ENCODE measurements at regions not wholly inside any gene's neighbourhood (a gene's known extent, or its start where the extent isn't known, plus 50 kb on each side); places are given as distances from the start of the nearest gene placed in this dataset.

DNA sequence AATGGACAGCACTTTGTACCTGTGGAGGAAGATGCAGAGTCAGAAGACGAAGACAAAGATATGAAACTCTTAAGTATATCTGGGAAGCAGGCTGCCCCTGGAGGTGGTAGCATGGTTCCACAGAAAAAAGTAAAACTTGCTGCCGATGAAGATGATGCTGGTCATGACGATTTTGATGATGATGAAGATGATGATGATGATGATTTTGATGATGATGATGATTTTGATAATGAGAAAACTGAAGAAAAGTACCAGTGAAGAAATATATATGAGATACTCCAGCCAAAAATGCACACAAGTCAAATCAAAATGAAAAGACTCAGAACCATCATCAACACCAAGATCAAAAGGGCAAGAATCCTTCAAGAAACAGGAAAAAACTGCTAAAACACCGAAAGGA is 268.5 kb upstream of the EEF2KMT start:
- DNase-seq (ENCODE audit: low read depth), result no peak

GRCh38 chr16:5364186-5364585 is 266.6 kb upstream of the EEF2KMT start:
- DNase-seq (ENCODE audit: low read depth), result no peak

- no peak for DNase-seq (ENCODE audit: low read depth)
These were observed 263.7 kb upstream of the EEF2KMT start for GRCh38 chr16:5361322-5361721.

DNA sequence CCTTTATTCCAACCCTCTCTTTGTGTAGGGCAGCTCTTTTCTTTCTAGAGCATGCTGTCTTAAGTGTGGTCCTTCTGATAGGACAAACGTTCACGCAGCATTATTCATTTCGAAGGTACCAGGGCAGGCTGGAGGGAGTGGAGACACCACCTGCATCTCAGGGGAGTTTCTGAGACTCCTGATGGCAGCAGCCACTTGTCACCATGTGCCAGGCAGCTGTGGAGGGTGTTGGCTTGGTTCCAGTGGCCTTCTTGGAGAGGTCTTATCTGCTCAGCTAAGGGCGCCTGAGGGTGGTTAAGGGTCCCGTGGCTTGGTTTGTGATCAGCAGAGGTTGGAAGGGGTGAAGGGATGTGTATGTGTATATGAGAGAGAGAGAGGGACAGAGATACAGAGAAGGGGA is 257.1 kb upstream of the EEF2KMT start:
- no peak for DNase-seq (ENCODE audit: low read depth)

GRCh38 chr16:5349670-5350517 is 252.3 kb upstream of the EEF2KMT start:
- no peak for DNase-seq (ENCODE audit: low read depth)

DNA sequence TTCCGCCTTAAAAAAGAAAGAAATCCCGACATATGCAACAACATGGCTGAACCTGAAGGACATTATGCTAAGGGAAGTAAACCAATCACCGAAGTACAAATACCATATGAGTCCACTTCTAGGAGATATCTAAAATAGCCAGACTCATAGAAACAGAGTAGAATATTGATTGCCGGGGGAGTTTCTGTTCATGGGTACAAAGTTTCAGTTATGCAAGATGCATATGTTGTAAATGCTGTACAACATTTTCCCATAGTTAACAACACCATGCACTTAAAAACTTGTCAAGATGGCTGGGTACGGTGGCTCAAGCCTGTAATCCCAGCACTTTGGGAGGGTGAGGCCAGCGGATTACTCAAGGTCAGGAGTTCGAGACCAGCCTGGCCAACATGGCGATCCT is 251.5 kb upstream of the EEF2KMT start:
- no peak for DNase-seq (ENCODE audit: low read depth)

DNA sequence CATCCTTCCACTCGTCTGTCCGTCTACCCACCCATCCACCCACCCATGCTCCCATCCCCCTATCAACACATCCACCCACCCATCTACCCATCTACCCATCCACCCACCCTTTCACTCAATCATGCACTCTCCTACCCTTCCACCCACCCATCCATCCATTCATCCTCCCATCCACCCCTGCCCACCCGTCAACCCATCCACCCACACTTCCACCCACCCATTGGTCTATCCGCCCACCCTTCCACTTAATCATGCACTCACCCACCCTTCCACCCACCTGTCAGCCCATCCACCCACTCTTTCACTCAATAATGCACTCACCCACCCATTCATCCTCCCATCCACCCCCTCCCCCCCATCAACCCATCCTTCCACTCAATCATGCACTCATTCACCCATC is 250.0 kb upstream of the EEF2KMT start:
- DNase-seq (ENCODE audit: low read depth), result no peak

GRCh38 chr16:5336941-5337340 is 239.3 kb upstream of the EEF2KMT start:
- no peak for DNase-seq (ENCODE audit: low read depth)

GRCh38 chr16:5333991-5334390 is 236.4 kb upstream of the EEF2KMT start:
- DNase-seq (ENCODE audit: low read depth), result no peak

DNA sequence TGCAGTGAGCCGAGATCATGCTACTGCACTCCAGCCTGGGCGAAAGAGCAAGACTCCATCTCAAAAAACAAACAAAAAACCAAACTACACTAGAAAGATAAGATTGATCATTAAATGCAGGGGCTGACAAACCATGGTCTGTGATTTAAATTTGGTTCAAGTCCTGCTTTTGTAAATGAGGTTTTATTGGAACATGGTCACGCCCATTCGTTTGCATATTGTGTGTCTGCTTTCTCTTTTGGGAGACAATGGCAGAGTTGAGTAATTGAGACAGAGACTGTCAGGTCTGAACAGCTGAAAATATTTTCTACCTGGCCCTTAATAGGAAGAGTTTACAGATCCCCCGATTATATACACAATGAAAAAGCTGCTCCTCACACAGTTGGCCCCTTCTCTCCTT is 235.5 kb upstream of the EEF2KMT start:
- no peak for DNase-seq (ENCODE audit: low read depth)

DNA sequence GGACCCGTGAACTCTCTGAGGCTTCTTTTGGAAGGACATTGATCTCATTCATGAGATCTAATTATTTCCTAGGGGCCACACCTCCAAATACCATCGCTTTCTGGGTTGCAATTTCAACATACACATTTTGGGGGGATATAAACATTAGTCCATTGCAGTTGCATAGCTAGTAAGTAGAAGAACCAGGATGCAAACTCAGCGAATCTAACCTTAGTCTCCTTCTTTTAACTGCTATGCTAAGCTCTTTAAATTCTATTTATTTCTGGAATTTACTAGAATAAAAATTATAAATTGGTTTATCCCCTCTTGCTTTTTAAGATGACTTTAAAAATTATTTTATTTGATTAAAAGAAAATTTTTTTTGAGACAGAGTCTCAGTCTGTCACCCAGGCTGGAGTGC is 232.5 kb upstream of the EEF2KMT start:
- DNase-seq (ENCODE audit: low read depth), result no peak

DNA sequence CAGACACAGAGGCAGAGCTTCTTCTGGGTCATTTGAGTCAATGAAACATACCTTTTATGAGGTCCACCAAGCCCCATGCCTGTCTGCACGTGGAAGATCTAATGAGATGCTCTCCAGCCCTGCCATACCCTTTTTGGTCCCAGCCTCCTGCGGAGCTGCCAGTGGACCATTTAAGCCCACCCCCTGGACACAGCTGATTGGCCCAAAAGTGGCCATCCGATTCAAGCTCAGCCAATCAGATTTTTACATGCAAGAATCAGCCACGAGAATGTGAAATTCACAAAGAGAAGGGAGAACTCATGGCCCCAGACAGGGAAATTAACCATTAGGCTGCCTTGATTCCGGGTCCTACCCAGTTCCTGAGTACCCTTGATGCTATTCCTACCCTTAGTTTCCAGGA is 231.0 kb upstream of the EEF2KMT start:
- no peak for DNase-seq (ENCODE audit: low read depth)

- DNase-seq (ENCODE audit: low read depth), result no peak
These were observed 228.8 kb upstream of the EEF2KMT start for GRCh38 chr16:5326395-5326794.

- DNase-seq (ENCODE audit: low read depth), result no peak
These were observed 228.3 kb upstream of the EEF2KMT start for GRCh38 chr16:5325932-5326331.

DNA sequence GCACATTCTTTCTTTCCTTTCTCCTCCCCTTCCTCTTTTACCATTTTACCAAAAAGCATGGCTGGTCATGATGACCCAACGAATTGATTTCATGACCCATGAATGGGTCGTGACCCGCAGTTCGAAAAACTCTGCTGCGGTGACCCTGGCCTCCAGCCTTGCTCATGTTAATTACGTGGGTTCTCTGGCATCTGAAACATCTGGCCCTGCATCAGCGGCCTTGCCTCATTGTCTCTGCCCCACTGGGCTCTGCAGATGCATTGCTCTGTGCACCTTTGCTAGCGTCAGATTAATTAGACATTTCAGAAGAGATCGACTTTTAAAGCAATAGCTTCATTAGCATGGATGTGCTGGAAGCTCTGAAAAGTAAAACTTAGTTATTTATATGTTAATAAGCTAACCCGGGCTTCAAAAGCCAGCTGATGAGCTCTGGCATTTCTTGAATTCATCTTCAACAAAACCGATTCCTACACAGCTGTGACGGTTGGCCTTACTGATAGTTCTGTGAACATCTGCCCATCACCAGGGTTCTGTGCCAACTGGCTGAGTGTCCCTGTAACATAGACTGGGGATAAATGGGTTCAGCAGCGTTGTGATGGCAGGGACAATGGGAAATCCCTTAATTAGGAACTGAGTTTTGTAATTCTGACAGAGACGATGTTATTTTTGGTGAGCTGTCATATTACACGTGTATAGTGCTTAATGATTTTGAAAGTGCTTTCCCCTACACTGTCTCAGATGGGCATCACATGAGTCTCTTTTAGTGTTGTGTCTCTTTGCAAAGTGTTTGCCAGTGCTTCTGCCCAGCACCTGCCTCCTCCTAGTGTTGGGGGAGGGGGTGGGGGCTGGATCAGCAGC is 225.9 kb upstream of the EEF2KMT start:
- no peak for DNase-seq (ENCODE audit: low read depth)

GRCh38 chr16:5321930-5322329 is 224.3 kb upstream of the EEF2KMT start:
- DNase-seq (ENCODE audit: low read depth), result no peak

DNA sequence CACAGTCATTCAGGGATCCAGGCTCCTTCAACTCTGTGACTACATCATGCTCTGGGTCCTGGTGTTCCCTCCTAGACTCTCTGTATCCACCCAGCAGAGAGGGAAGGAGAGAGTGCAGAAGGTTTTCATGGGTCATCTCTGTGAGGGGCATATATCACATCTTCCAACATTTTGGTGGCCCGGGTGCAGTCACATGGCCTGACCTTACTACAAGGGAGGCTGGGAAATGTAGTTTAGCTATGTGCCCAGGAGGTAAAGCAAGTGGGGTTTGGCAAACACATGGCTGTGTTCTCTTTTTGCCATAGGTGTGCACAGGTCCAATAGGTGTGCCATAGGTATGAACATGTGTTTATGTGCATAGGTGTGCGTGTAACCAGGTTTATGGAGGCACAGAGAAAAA is 222.2 kb upstream of the EEF2KMT start:
- DNase-seq (ENCODE audit: low read depth), result no peak

DNA sequence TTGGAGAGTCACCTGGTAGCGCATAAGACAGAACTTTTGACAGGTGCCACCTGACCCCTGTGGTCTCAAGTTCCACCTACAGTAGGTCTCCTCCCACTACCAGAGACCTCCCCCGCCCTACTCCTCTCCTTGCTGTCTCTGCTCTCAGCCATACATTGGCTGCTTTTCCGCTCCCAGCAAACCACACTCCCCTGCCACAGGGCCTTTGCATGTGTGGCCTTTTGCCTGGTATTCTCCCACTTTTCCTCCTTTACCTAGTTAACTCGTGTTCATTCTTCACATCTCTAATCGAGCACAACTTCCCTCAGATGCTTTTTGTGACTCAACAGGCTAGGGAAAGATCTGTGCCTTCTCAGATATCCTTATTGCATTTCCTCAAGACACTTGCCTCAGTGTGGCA is 218.3 kb upstream of the EEF2KMT start:
- no peak for DNase-seq (ENCODE audit: low read depth)

DNA sequence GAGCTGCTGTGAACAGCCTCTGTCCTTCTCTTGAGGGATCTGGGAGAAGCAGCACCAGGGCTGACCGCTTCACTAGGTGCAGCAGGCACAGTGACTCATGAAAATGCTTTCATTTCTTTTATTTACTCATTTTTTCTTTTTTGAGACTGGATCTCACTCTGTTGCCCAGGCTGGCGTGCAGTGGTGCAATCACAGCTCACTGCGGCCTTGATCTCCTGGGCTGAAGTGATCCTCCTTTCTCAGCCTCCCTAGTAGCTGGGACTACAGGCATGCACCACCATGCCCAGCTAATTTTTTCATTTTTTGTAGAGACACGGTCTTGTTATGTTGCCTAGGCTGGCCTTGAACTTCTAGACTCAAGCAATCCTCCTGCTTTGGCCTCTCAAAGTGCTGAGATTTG is 216.8 kb upstream of the EEF2KMT start:
- DNase-seq (ENCODE audit: low read depth), result no peak

DNA sequence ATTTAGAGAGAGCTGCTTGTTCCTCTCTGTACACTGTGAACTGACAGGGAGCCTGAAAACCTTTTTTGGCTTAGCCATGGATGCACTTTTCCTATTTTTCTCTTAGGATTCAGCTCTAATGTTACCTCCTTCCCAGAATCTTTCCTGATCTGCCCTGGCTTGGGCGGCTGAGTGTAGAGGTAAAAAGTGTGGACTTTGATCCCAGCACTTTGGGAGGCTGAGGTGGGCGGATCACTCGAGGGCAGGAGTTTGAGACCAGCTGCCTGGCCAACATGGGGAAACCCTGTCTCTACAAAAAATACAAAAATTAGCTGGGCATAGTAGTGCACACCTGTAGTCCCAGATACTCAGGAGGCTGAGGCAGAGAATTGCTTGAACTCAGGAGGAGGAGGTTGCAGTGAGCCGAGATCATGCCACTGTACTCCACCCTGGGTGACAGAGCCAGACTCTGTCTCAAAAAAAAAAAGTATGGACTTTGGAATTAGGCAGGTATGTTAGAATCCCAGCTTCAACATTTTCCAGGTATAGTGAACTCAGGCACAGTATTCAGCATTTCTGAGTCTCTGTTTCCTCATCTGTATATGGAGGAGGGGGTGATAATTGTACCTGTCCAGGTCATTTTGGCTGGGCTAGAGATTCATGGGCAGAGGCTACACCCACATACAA is 212.5 kb upstream of the EEF2KMT start:
- DNase-seq (ENCODE audit: low read depth), result no peak

- DNase-seq (ENCODE audit: low read depth), result no peak
These were observed 207.4 kb upstream of the EEF2KMT start for GRCh38 chr16:5305023-5305422.

DNA sequence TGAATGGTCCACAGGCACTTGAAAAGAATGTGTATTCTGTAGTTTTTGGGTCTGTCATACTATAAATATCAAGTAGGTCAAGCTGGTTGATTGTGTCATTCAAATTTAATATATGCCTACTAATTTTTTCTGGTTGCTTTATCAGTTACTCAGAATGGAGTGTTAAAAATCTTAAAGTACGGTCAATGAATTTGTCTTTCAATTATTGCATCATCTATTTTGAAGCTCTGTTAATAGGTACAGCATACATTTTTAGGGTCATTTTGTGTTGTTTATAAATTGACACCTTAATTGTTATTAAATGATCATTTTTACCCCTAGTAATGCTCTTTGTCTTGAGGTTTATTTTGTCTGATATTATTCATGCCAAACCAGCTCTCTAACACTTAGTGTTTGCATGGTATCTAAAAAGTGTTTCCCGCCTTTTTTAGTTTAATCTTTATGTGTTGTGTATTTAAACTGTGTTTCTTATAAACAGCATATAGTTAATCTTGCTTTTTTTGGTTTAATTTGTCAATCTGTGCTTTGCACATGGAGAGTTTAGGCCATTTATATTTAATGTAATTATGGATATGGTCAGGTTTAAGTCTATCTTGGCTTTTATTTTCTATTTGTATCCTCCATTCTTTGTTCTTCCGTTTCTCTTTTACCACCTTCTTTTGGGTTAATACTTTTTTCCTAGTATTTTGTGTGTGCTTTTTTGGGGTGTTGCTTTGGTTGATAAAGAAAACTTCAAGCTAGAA is 204.9 kb upstream of the EEF2KMT start:
- DNase-seq (ENCODE audit: low read depth), result no peak

Data from activated T-cell treated with anti-CD3 and anti-CD28 coated beads for 48 hours (primary cell).